ENCODE measurements at regions not wholly inside any gene's neighbourhood (a gene's known extent, or its start where the extent isn't known, plus 50 kb on each side); places are given as distances from the start of the nearest gene placed in this dataset.

DNA sequence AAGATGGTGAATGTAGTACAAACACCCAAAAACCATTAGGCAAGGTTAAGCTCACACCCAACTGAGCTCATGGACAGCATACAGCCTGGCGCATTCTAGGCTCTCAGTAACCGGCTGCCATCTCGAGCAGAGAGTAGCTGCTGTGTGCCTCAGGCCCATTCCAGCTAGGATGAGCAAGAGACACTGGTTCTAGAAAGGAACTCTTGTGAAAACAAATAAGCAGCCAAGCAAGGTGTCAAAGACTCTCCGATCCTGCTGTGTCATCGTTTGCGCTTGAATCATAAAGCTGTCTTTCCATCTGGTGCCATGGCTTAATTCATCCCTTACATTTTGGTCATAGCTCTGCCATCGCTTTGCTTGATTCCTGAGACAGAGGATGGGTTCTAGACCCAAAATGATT is 135.4 kb upstream of the MSX2 start:
- TF ChIP-seq, protein P1, sequence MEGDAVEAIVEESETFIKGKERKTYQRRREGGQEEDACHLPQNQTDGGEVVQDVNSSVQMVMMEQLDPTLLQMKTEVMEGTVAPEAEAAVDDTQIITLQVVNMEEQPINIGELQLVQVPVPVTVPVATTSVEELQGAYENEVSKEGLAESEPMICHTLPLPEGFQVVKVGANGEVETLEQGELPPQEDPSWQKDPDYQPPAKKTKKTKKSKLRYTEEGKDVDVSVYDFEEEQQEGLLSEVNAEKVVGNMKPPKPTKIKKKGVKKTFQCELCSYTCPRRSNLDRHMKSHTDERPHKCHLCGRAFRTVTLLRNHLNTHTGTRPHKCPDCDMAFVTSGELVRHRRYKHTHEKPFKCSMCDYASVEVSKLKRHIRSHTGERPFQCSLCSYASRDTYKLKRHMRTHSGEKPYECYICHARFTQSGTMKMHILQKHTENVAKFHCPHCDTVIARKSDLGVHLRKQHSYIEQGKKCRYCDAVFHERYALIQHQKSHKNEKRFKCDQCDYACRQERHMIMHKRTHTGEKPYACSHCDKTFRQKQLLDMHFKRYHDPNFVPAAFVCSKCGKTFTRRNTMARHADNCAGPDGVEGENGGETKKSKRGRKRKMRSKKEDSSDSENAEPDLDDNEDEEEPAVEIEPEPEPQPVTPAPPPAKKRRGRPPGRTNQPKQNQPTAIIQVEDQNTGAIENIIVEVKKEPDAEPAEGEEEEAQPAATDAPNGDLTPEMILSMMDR (conservative IDR thresholded peaks at IDR 0.05 in 1 of 2, IDR thresholded peaks at IDR 0.05 in 1 of 2; ENCODE audit: low read depth in 1 of 2, low read length in 2 of 2): no peak
- TF ChIP-seq EZH2 (IDR thresholded peaks at IDR 0.05; ENCODE audit: low read length, missing control alignments): no peak
- no peaks in the 10 kb centered on the region for H3K9me3 ChIP-seq (ENCODE audit: control insufficient read depth, insufficient read depth, low read depth, low read length)

DNA sequence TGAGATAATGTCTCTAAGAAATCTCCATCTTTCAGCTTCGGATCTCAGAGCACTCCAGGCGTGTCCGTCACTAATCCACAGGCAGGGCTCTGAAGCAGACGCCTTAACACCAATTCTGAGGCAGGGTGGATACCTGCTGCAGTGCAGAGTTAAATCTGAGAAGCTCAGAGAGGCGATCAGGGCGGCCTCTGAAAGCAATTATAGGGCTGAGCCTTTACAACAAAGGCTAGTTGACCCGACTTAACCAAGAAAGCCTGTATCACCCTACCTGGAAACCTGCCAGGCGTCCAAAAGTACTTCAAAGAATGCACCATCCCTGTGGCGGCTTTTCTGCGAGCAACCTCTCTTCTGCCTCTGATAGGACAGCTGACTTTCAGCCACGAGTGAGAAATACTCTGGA is 134.8 kb upstream of the MSX2 start:
- Histone ChIP-seq H4K20me1 (ENCODE audit: control insufficient read depth, extremely low read depth, insufficient read depth, low read length) (no peaks in the 10 kb centered on the region), H3K9ac (ENCODE audit: insufficient read depth, low read length) (no peak overlapping the region), H3K36me3 (ENCODE audit: control insufficient read depth, insufficient read depth, low read length) (no peaks in the 10 kb centered on the region), H3K27ac (ENCODE audit: insufficient read depth, low read length) (no peak overlapping the region), H3K27me3 (ENCODE audit: control insufficient read depth, insufficient read depth, low read length) (no peaks in the 10 kb centered on the region), H2AFZ (ENCODE audit: low read length) (no peak overlapping the region), H3K4me2 (ENCODE audit: extremely low read depth, insufficient read depth, low read length) (no peak overlapping the region), H3K9me3 (ENCODE audit: control insufficient read depth, insufficient read depth, low read depth, low read length) (no peaks in the 10 kb centered on the region), H3K4me3 (replicated peaks in 1 of 4; ENCODE audit: control extremely low read depth in 1 of 4, insufficient read depth in 1 of 4, low read depth in 3 of 4, low read length in 4 of 4) (no peak overlapping the region), H3K79me2 (ENCODE audit: control insufficient read depth, insufficient read depth, low read length) (no peaks in the 10 kb centered on the region), H3K4me1 (ENCODE audit: control insufficient read depth, extremely low read depth, insufficient read depth, low read length) (no peaks in the 10 kb centered on the region)
- peak in 1 of 2 donors; percentile 25 for DNase-seq (ENCODE audit: low read depth in 2 of 2)
- TF ChIP-seq, protein P1 (conservative IDR thresholded peaks at IDR 0.05 in 1 of 2, IDR thresholded peaks at IDR 0.05 in 1 of 2; ENCODE audit: low read depth in 1 of 2, low read length in 2 of 2): no peak
- no peak for TF ChIP-seq EZH2 (IDR thresholded peaks at IDR 0.05; ENCODE audit: low read length, missing control alignments)

More for the DNA sequence above, 135.4 kb upstream of the MSX2 start:
- Histone ChIP-seq H3K4me3 (replicated peaks in 1 of 4; ENCODE audit: control extremely low read depth in 1 of 4, insufficient read depth in 1 of 4, low read depth in 3 of 4, low read length in 4 of 4) (no peak overlapping the region), H4K20me1 (ENCODE audit: control insufficient read depth, extremely low read depth, insufficient read depth, low read length) (no peaks in the 10 kb centered on the region), H3K27ac (ENCODE audit: insufficient read depth, low read length) (no peak overlapping the region), H3K4me2 (ENCODE audit: extremely low read depth, insufficient read depth, low read length) (no peak overlapping the region), H2AFZ (ENCODE audit: low read length) (no peak overlapping the region), H3K4me1 (ENCODE audit: control insufficient read depth, extremely low read depth, insufficient read depth, low read length) (no peaks in the 10 kb centered on the region), H3K79me2 (ENCODE audit: control insufficient read depth, insufficient read depth, low read length) (no peaks in the 10 kb centered on the region), H3K36me3 (ENCODE audit: control insufficient read depth, insufficient read depth, low read length) (no peaks in the 10 kb centered on the region), H3K9ac (ENCODE audit: insufficient read depth, low read length) (no peak overlapping the region), H3K27me3 (ENCODE audit: control insufficient read depth, insufficient read depth, low read length) (no peaks in the 10 kb centered on the region)
- no peak for DNase-seq (ENCODE audit: low read depth in 2 of 2)

DNA sequence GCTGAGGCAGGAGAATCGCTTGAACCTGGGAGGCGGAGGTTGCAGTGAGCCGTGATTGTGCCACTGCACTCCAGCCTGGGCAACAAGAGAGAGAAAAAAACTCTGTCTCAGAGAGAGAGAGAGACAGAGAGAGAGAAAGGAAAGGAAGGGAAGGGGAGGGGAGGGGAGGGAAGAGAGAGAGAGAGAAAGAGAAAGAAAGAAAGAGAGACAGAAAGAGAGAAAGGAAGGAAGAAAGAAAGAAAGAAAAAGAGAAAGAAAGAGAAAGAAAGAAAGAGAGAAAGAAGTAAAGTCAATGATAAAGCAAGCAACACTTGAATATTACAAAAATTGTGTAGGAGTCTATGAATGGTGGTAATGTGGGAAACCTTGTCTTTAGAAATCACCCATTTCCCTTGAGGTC is 133.6 kb upstream of the MSX2 start:
- Histone ChIP-seq H3K79me2 (ENCODE audit: control insufficient read depth, insufficient read depth, low read length) (no peaks in the 10 kb centered on the region), H3K27me3 (ENCODE audit: control insufficient read depth, insufficient read depth, low read length) (no peaks in the 10 kb centered on the region), H3K4me1 (ENCODE audit: control insufficient read depth, extremely low read depth, insufficient read depth, low read length) (no peaks in the 10 kb centered on the region), H4K20me1 (ENCODE audit: control insufficient read depth, extremely low read depth, insufficient read depth, low read length) (no peaks in the 10 kb centered on the region), H3K4me3 (replicated peaks in 1 of 4; ENCODE audit: control extremely low read depth in 1 of 4, insufficient read depth in 1 of 4, low read depth in 3 of 4, low read length in 4 of 4) (no peak overlapping the region), H2AFZ (ENCODE audit: low read length) (no peak overlapping the region), H3K9ac (ENCODE audit: insufficient read depth, low read length) (no peak overlapping the region), H3K9me3 (ENCODE audit: control insufficient read depth, insufficient read depth, low read depth, low read length) (no peaks in the 10 kb centered on the region), H3K36me3 (ENCODE audit: control insufficient read depth, insufficient read depth, low read length) (no peaks in the 10 kb centered on the region), H3K4me2 (ENCODE audit: extremely low read depth, insufficient read depth, low read length) (no peak overlapping the region), H3K27ac (ENCODE audit: insufficient read depth, low read length) (no peak overlapping the region)
- TF ChIP-seq, protein P1 (conservative IDR thresholded peaks at IDR 0.05 in 1 of 2, IDR thresholded peaks at IDR 0.05 in 1 of 2; ENCODE audit: low read depth in 1 of 2, low read length in 2 of 2): no peak
- TF ChIP-seq EZH2 (IDR thresholded peaks at IDR 0.05; ENCODE audit: low read length, missing control alignments): no peak
- DNase-seq (ENCODE audit: low read depth in 2 of 2): no peak
